Breast epithelium (tissue), 4 donors: ENCODE measurements at regions not wholly inside any gene's neighbourhood (a gene's known extent, or its start where the extent isn't known, plus 50 kb on each side); places are given as distances from the start of the nearest gene placed in this dataset.

Experiments used
- DNase-seq, 2 donors: peaks; one replicate each; pipeline ENCODE4 v3.0.0-alpha.2; 2019; ENCODE audit warnings: low spot score in 2 of 2
- H3K27ac ChIP-seq, 2 donors: fragments of 200-600 bp; sonication (generic) in 1 of 2; one replicate each; pipeline ENCODE4 v1.5.1; 2016 to 2019; ENCODE audit warnings: mild to moderate bottlenecking in 1 of 2
- H3K27me3 ChIP-seq, 2 donors: fragments of 200-600 bp; sonication (generic) in 1 of 2; one replicate each; pipeline versions ENCODE4 v1.5.1 to v1.6.0; 2017 to 2019; ENCODE audit warnings: control low read depth in 1 of 2, mild to moderate bottlenecking in 1 of 2
- H3K36me3 ChIP-seq: fragments of 200-600 bp; one replicate; pipeline ENCODE4 v1.5.1; 2019
- H3K4me1 ChIP-seq, 2 donors: fragments of 200-600 bp; sonication (generic); one replicate each; pipeline ENCODE4 v1.5.1; 2016 to 2019; ENCODE audit warnings: control low read depth in 1 of 2
- H3K4me3 ChIP-seq, 3 donors: fragments of 200-600 bp; sonication (generic); 1 replicate in 2 of 3; 2 replicates in 1 of 3; pipeline ENCODE4 v1.5.1; 2016 to 2019; ENCODE audit warnings: mild to moderate bottlenecking in 3 of 3, moderate library complexity in 2 of 3
- H3K9me3 ChIP-seq, 2 donors: fragments of 200-600 bp; sonication (generic) in 1 of 2; one replicate each; pipeline ENCODE4 v1.5.1; 2016 to 2019; ENCODE audit warnings: control low read depth in 1 of 2
- POLR2A ChIP-seq: fragments of 450-650 bp; IDR thresholded peaks from one replicate; pipeline ENCODE4 v1.6.1; 2016; ENCODE audit warnings: antibody characterized with exemption, mild to moderate bottlenecking, moderate library complexity
- POLR2AphosphoS5 ChIP-seq, 3 donors: sonication (generic); formaldehyde crosslinking; IDR thresholded peaks; one replicate each; pipeline ENCODE4 v1.6.1; 2017; ENCODE audit warnings: antibody characterized with exemption in 3 of 3
- intact Hi-C: fragments of 100-400 bp; cut with DNase I; formaldehyde crosslinking; loops from one replicate; pipeline ENCODE4 v1.15.1; 2023; ENCODE audit warnings: low total_unique reads
- TF ChIP-seq, protein P1 (sequence below), 3 donors: fragments of 450-650 bp; IDR thresholded peaks; one replicate each; pipeline ENCODE4 v1.5.1; 2016 to 2017; ENCODE audit warnings: antibody characterized with exemption in 3 of 3, mild to moderate bottlenecking in 3 of 3, moderate library complexity in 3 of 3

DNA sequence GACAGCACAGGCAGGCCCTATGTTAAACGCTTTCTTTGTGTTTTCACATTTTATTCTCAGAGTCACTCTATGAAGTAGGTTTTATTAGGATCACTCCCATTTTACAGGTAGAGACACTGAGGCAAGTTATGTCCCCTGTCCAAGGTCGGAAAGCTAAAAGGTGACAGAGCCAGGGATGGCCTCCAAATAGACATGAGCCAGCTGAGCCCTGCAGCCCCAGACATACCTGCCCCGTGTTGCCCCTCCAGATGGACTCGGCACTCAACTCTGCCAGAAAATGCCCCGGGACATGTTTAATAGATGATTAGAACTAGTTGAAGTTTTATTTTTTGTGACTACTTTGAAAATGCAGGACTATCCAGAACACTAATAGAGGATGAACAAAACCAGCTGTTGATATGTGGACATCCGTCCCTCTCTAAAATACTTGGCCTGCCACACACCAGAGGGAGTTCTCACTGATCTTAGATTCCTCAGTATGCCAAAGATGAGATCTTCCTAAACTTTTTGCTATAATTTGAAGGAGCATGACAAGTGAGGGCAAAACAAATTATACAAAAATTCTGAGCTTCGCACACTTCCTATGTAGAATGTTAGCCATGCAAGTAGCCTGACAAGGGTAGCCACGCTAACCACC lies 258.6 kb upstream of the ADAMTS16 start:
- Histone ChIP-seq H3K9me3 (no peaks in the 10 kb centered on the region), H3K27me3 (no peaks in the 10 kb centered on the region), H3K27ac (no peak overlapping the region), H3K36me3 (no peaks in the 10 kb centered on the region), H3K4me1 (no peaks in the 10 kb centered on the region), H3K4me3 (no peak overlapping the region)
- TF ChIP-seq, protein P1, sequence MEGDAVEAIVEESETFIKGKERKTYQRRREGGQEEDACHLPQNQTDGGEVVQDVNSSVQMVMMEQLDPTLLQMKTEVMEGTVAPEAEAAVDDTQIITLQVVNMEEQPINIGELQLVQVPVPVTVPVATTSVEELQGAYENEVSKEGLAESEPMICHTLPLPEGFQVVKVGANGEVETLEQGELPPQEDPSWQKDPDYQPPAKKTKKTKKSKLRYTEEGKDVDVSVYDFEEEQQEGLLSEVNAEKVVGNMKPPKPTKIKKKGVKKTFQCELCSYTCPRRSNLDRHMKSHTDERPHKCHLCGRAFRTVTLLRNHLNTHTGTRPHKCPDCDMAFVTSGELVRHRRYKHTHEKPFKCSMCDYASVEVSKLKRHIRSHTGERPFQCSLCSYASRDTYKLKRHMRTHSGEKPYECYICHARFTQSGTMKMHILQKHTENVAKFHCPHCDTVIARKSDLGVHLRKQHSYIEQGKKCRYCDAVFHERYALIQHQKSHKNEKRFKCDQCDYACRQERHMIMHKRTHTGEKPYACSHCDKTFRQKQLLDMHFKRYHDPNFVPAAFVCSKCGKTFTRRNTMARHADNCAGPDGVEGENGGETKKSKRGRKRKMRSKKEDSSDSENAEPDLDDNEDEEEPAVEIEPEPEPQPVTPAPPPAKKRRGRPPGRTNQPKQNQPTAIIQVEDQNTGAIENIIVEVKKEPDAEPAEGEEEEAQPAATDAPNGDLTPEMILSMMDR (IDR thresholded peaks at IDR 0.05): no peak
- no peak for TF ChIP-seq POLR2A
- no peak for TF ChIP-seq POLR2AphosphoS5 (IDR thresholded peaks at IDR 0.05)
- no peak for DNase-seq
- intact Hi-C loops: no loop called here

DNA sequence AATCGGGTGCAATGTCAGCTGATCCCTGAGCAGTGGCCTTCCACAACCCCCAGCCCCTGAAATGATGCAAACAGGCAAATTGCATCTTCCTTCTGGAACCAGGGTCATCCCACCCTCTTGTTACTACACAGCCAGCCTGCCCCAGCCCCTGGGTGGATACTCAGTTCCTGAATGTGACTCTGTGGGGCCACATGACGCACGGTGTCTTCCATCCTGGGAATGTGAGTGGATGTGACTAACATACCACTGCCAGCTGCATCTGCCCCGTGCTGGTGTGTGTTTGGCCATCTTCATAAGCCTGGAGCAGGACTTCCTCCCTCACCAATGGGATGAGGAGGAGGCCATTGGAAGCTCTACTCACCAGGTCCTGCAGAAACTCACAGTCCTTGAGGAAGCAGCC lies 257.9 kb upstream of the ADAMTS16 start:
- no peaks in the 10 kb centered on the region for H3K36me3 ChIP-seq
- TF ChIP-seq POLR2AphosphoS5 (IDR thresholded peaks at IDR 0.05): no peak
- TF ChIP-seq, protein P1 (IDR thresholded peaks at IDR 0.05): no peak
- TF ChIP-seq POLR2A: no peak
- no peak for DNase-seq
- H3K27ac ChIP-seq: no peak overlapping the region
- no peaks in the 10 kb centered on the region for H3K27me3 ChIP-seq
- intact Hi-C loops: no loop called here
- no peaks in the 10 kb centered on the region for H3K4me1 ChIP-seq
- H3K9me3 ChIP-seq: no peaks in the 10 kb centered on the region
- H3K4me3 ChIP-seq: no peak overlapping the region

DNA sequence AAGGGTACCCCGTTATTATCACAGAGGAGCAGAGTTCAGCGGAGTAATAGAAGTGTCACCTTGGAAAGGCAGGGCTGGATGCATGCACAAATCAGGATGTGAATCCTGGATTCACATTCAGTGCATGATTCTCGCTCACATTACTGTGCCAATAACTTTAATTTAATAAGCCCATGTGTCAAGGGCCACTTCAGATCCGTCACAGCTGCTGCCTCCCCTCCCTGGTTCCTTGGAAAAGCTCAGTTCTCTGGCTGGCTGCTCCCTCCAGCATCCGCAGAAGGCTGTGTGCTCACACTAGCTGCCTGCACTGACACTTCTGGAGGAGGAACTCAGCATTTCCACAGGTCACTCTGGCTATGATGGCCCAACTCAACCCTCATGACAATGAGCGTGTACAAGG lies 256.8 kb upstream of the ADAMTS16 start:
- Histone ChIP-seq H3K4me1 (no peaks in the 10 kb centered on the region), H3K27me3 (no peaks in the 10 kb centered on the region), H3K4me3 (no peak overlapping the region), H3K36me3 (no peaks in the 10 kb centered on the region), H3K27ac (no peak overlapping the region), H3K9me3 (no peaks in the 10 kb centered on the region)
- intact Hi-C loops: no loop called here
- TF ChIP-seq POLR2A: no peak
- TF ChIP-seq, protein P1 (IDR thresholded peaks at IDR 0.05): no peak
- TF ChIP-seq POLR2AphosphoS5 (IDR thresholded peaks at IDR 0.05): no peak
- no peak for DNase-seq

DNA sequence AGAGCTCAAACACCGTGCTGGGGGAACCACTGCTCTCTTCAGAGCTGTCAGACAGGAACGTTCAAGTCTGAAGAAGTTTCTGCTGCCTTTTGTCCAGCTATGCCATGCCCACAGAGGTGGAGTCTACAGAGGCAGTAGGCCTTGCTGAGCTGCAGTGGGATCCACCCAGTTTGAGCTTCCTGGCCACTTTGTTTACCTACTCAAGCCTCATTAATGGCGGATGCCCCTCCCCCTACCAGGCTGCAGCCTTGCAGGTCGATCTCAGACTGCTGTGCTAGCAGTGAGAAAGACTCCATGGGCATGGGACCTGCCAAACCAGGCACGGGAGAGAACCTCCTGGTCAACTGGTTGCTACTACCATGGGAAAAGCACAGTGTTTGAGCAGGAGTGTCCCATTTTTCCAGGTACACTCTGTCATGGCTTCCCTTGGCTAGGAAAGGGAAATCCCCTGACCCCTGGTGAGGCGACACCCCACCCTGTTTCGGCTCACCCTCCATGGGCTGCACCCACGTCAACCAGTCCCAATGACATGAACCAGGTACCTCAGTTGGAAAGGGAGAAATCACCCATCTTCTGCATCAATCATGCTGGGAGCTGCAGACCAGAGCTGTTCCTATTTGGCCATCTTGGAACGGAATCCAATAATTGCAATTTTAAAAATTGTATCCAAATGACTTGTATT lies 246.9 kb upstream of the ADAMTS16 start:
- no peaks in the 10 kb centered on the region for H3K36me3 ChIP-seq
- TF ChIP-seq POLR2A: no peak
- TF ChIP-seq, protein P1 (IDR thresholded peaks at IDR 0.05): no peak
- no peak for TF ChIP-seq POLR2AphosphoS5 (IDR thresholded peaks at IDR 0.05)
- intact Hi-C loops: no loop called here
- peaks cover 0 to 3% of the 10 kb centered on the region in 2 donors for H3K27me3 ChIP-seq
- H3K27ac ChIP-seq: no peak overlapping the region
- no peaks in the 10 kb centered on the region for H3K9me3 ChIP-seq
- H3K4me3 ChIP-seq: no peak overlapping the region
- H3K4me1 ChIP-seq: no peaks in the 10 kb centered on the region
- no peak for DNase-seq

DNA sequence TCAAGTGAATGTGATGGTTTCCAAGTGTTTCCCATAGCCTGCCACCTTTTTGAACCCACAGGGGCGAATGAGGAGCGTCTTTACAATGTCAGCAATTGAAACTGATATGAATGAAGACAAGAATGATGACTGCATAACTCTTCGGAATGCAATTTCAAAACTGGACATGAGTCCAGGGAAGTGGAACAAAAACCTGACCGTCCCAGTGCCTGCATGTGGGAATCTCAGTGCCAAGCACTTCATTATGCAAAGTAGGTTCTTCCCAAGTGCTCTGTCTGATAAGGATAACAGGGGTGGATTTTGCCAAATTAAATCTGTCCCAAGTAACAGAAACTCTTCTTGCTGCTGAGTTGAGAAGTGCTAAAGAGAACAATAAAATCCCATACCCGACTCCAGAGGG lies 243.8 kb upstream of the ADAMTS16 start:
- Histone ChIP-seq H3K9me3 (no peaks in the 10 kb centered on the region), H3K4me3 (no peak overlapping the region), H3K27me3 (peaks cover 0 to 3% of the 10 kb centered on the region in 2 donors), H3K36me3 (no peaks in the 10 kb centered on the region), H3K4me1 (no peaks in the 10 kb centered on the region), H3K27ac (no peak overlapping the region)
- no peak for DNase-seq
- no peak for TF ChIP-seq POLR2A
- TF ChIP-seq POLR2AphosphoS5 (IDR thresholded peaks at IDR 0.05): no peak
- TF ChIP-seq, protein P1 (IDR thresholded peaks at IDR 0.05): no peak
- intact Hi-C loops: no loop called here
